ENCODE measurements at regions not wholly inside any gene's neighbourhood (a gene's known extent, or its start where the extent isn't known, plus 50 kb on each side); places are given as distances from the start of the nearest gene placed in this dataset.

DNA sequence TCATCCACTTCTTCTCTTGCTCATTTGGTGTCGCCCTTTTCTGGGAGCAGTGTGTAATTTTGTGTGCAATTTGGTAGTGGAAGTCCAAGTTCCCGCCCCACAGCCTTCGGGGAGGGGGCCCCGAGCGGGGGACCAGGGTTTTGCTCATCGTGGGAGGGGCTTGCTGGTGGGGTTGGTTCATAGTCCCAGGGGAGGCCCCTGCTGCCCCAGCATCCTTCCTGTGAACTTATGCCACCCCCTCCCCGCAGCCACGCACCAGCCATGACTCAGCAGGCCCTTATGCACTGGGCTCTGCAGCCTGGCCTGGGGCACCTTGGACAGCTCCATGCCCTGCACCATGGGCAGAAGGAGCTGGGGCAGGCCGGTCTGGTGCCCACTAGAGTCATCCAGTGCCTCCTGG is 1183.6 kb downstream of the BRD1 start (continued):
- TF ChIP-seq HNRNPL (IDR thresholded peaks at IDR 0.05; ENCODE audit: low read depth, low read length), result peak; percentile 90
- TF ChIP-seq MAFK (conservative IDR thresholded peaks at IDR 0.05 in 1 of 2, IDR thresholded peaks at IDR 0.05 in 1 of 2; ENCODE audit: low read length in 2 of 2), result peak in 1 of 2 experiments; percentile 38; a peak in 1 of 4 replicates
- no peak for TF ChIP-seq PAWR (CRISPR knock-in tag; IDR thresholded peaks at IDR 0.05; ENCODE audit: borderline replicate concordance)
- TF ChIP-seq, protein P1, sequence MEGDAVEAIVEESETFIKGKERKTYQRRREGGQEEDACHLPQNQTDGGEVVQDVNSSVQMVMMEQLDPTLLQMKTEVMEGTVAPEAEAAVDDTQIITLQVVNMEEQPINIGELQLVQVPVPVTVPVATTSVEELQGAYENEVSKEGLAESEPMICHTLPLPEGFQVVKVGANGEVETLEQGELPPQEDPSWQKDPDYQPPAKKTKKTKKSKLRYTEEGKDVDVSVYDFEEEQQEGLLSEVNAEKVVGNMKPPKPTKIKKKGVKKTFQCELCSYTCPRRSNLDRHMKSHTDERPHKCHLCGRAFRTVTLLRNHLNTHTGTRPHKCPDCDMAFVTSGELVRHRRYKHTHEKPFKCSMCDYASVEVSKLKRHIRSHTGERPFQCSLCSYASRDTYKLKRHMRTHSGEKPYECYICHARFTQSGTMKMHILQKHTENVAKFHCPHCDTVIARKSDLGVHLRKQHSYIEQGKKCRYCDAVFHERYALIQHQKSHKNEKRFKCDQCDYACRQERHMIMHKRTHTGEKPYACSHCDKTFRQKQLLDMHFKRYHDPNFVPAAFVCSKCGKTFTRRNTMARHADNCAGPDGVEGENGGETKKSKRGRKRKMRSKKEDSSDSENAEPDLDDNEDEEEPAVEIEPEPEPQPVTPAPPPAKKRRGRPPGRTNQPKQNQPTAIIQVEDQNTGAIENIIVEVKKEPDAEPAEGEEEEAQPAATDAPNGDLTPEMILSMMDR (CRISPR knock-in tag; IDR thresholded peaks at IDR 0.05), result peak; percentile 38; the same call in 1 of the 2 replicates
- TF ChIP-seq KDM5A (IDR thresholded peaks at IDR 0.05; ENCODE audit: borderline replicate concordance, low read length), result no peak
- TF ChIP-seq, protein P2, sequence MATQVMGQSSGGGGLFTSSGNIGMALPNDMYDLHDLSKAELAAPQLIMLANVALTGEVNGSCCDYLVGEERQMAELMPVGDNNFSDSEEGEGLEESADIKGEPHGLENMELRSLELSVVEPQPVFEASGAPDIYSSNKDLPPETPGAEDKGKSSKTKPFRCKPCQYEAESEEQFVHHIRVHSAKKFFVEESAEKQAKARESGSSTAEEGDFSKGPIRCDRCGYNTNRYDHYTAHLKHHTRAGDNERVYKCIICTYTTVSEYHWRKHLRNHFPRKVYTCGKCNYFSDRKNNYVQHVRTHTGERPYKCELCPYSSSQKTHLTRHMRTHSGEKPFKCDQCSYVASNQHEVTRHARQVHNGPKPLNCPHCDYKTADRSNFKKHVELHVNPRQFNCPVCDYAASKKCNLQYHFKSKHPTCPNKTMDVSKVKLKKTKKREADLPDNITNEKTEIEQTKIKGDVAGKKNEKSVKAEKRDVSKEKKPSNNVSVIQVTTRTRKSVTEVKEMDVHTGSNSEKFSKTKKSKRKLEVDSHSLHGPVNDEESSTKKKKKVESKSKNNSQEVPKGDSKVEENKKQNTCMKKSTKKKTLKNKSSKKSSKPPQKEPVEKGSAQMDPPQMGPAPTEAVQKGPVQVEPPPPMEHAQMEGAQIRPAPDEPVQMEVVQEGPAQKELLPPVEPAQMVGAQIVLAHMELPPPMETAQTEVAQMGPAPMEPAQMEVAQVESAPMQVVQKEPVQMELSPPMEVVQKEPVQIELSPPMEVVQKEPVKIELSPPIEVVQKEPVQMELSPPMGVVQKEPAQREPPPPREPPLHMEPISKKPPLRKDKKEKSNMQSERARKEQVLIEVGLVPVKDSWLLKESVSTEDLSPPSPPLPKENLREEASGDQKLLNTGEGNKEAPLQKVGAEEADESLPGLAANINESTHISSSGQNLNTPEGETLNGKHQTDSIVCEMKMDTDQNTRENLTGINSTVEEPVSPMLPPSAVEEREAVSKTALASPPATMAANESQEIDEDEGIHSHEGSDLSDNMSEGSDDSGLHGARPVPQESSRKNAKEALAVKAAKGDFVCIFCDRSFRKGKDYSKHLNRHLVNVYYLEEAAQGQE (IDR thresholded peaks at IDR 0.05; ENCODE audit: borderline replicate concordance in 1 of 2, low read depth in 1 of 2, low read length in 2 of 2), result peak; percentile 91
- no peak for TF ChIP-seq ZIK1 (CRISPR knock-in tag; IDR thresholded peaks at IDR 0.05; ENCODE audit: borderline replicate concordance, low read depth)
- TF ChIP-seq, protein P3, sequence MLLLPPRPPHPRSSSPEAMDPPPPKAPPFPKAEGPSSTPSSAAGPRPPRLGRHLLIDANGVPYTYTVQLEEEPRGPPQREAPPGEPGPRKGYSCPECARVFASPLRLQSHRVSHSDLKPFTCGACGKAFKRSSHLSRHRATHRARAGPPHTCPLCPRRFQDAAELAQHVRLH (CRISPR knock-in tag; IDR thresholded peaks at IDR 0.05; ENCODE audit: borderline replicate concordance, low read depth), result no peak
- TF ChIP-seq ZNF766 (CRISPR knock-in tag; IDR thresholded peaks at IDR 0.05; ENCODE audit: borderline replicate concordance), result no peak
- TF ChIP-seq ZNF496 (CRISPR knock-in tag; IDR thresholded peaks at IDR 0.05; ENCODE audit: insufficient replicate concordance), result no peak
- TF ChIP-seq RBFOX2 (IDR thresholded peaks at IDR 0.05; ENCODE audit: low read depth, low read length), result no peak
- TF ChIP-seq, protein P4, sequence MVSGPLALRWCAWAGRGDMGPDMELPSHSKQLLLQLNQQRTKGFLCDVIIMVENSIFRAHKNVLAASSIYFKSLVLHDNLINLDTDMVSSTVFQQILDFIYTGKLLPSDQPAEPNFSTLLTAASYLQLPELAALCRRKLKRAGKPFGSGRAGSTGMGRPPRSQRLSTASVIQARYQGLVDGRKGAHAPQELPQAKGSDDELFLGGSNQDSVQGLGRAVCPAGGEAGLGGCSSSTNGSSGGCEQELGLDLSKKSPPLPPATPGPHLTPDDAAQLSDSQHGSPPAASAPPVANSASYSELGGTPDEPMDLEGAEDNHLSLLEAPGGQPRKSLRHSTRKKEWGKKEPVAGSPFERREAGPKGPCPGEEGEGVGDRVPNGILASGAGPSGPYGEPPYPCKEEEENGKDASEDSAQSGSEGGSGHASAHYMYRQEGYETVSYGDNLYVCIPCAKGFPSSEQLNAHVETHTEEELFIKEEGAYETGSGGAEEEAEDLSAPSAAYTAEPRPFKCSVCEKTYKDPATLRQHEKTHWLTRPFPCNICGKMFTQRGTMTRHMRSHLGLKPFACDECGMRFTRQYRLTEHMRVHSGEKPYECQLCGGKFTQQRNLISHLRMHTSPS (CRISPR knock-in tag; IDR thresholded peaks at IDR 0.05; ENCODE audit: low read depth), result peak; percentile 83
- no peak for TF ChIP-seq RFX1 (IDR thresholded peaks at IDR 0.05)
- TF ChIP-seq BCL6 (CRISPR knock-in tag; IDR thresholded peaks at IDR 0.05), result no peak
- TF ChIP-seq, protein P5, sequence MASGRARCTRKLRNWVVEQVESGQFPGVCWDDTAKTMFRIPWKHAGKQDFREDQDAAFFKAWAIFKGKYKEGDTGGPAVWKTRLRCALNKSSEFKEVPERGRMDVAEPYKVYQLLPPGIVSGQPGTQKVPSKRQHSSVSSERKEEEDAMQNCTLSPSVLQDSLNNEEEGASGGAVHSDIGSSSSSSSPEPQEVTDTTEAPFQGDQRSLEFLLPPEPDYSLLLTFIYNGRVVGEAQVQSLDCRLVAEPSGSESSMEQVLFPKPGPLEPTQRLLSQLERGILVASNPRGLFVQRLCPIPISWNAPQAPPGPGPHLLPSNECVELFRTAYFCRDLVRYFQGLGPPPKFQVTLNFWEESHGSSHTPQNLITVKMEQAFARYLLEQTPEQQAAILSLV (CRISPR knock-in tag; IDR thresholded peaks at IDR 0.05; ENCODE audit: borderline replicate concordance), result no peak
- no peak for TF ChIP-seq ZNF383 (CRISPR knock-in tag; IDR thresholded peaks at IDR 0.05; ENCODE audit: borderline replicate concordance)
- TF ChIP-seq ZBTB43 (CRISPR knock-in tag; conservative IDR thresholded peaks at IDR 0.05), result no peak
- TF ChIP-seq NR1H2 (CRISPR knock-in tag; IDR thresholded peaks at IDR 0.05; ENCODE audit: borderline replicate concordance, low read depth), result no peak

Measured in HepG2 (cell line).